GM23338 (cell line): ENCODE measurements at regions not wholly inside any gene's neighbourhood (a gene's known extent, or its start where the extent isn't known, plus 50 kb on each side); places are given as distances from the start of the nearest gene placed in this dataset.

Source experiments
- ATAC-seq: fragments of 200-7000 bp; cut with Tn5 transposase; 3 replicates; pipeline ENCODE4 v1.9.1; 2020
- DNase-seq: peaks from one replicate; pipeline ENCODE4 v3.0.0-alpha.2; 2015; ENCODE audit warnings: low spot score
- H2AFZ ChIP-seq: fragments of 200-600 bp; sonication (generic); 2 replicates; pipeline ENCODE4 v1.8.0; 2016; ENCODE audit warnings: antibody characterized with exemption, mild to moderate bottlenecking, moderate library complexity
- H3F3A ChIP-seq: fragments of 200-600 bp; sonication (generic); replicated peaks from 2 replicates; pipeline ENCODE4 v1.8.0; 2017; ENCODE audit warnings: antibody characterized with exemption, mixed run types, low read depth
- H3K27ac ChIP-seq: fragments of 200-600 bp; sonication (generic); 2 replicates; pipeline ENCODE4 v1.6.1; 2016; ENCODE audit warnings: low read depth
- H3K27me3 ChIP-seq: fragments of 200-600 bp; sonication (generic); 2 replicates; pipeline ENCODE4 v1.8.0; 2016; ENCODE audit warnings: mild to moderate bottlenecking, mixed run types, moderate library complexity; ENCODE audit not compliant: insufficient read depth
- H3K36me3 ChIP-seq: fragments of 200-600 bp; sonication (generic); 2 replicates; pipeline ENCODE4 v1.8.0; 2016; ENCODE audit warnings: mild to moderate bottlenecking; ENCODE audit not compliant: insufficient read depth
- H3K4me1 ChIP-seq: fragments of 200-600 bp; sonication (generic); 2 replicates; pipeline ENCODE4 v1.8.0; 2016; ENCODE audit warnings: mild to moderate bottlenecking, moderate library complexity; ENCODE audit not compliant: insufficient read depth
- H3K4me2 ChIP-seq: fragments of 200-600 bp; sonication (generic); 2 replicates; pipeline ENCODE4 v1.7.1; 2017; ENCODE audit warnings: mixed run types
- H3K4me3 ChIP-seq: fragments of 200-600 bp; sonication (generic); 2 replicates; pipeline ENCODE4 v1.6.1; 2016; ENCODE audit warnings: mixed run types
- H3K79me2 ChIP-seq: fragments of 200-600 bp; sonication (generic); replicated peaks from 2 replicates; pipeline ENCODE4 v1.8.0; 2017; ENCODE audit warnings: mild to moderate bottlenecking; ENCODE audit not compliant: insufficient read depth
- H3K9me2 ChIP-seq: fragments of 200-600 bp; sonication (generic); 2 replicates; pipeline ENCODE4 v1.8.0; 2017; ENCODE audit not compliant: insufficient read depth
- H4K20me1 ChIP-seq: fragments of 200-600 bp; sonication (generic); replicated peaks from 2 replicates; pipeline ENCODE4 v1.8.0; 2017; ENCODE audit warnings: mild to moderate bottlenecking; ENCODE audit not compliant: insufficient read depth
- H3K27ac Mint-ChIP-seq: 2 replicates; pipeline ENCODE4 v1.8.0; 2020; ENCODE audit warnings: inconsistent platforms, mild to moderate bottlenecking, moderate library complexity, mixed read lengths
- H3K27me3 Mint-ChIP-seq: 3 replicates; pipeline ENCODE4 v1.8.0; 2022; ENCODE audit warnings: low read depth, mild to moderate bottlenecking, moderate library complexity, mixed read lengths, inconsistent platforms; ENCODE audit not compliant: insufficient read depth, poor library complexity
- H3K36me3 Mint-ChIP-seq: 3 replicates; pipeline ENCODE4 v1.8.0; 2021; ENCODE audit warnings: low read depth, mild to moderate bottlenecking, inconsistent platforms, moderate library complexity, mixed read lengths
- H3K4me1 Mint-ChIP-seq: 3 replicates; pipeline ENCODE4 v1.8.0; 2020; ENCODE audit warnings: mild to moderate bottlenecking, inconsistent platforms, mixed read lengths
- H3K4me3 Mint-ChIP-seq: 3 replicates; pipeline ENCODE4 v1.8.0; 2021; ENCODE audit warnings: moderate library complexity, mild to moderate bottlenecking, inconsistent platforms, mixed read lengths
- H3K9me3 Mint-ChIP-seq: 3 replicates; pipeline ENCODE4 v1.8.0; 2020; ENCODE audit warnings: moderate library complexity, mild to moderate bottlenecking, inconsistent platforms, mixed read lengths
- EZH2 ChIP-seq: fragments of 200-600 bp; sonication (generic); IDR thresholded peaks from one replicate; pipeline ENCODE4 v1.8.0; 2017; ENCODE audit warnings: antibody characterized with exemption, mild to moderate bottlenecking, low read depth; ENCODE audit not compliant: unreplicated experiment
- EZH2phosphoT487 ChIP-seq: fragments of 200-600 bp; sonication (generic); IDR thresholded peaks from one replicate; pipeline ENCODE4 v1.8.1; 2018; ENCODE audit warnings: antibody characterized with exemption; ENCODE audit not compliant: unreplicated experiment
- NANOG ChIP-seq: IDR thresholded peaks from 2 replicates; pipeline ENCODE4 v1.6.1; 2016; ENCODE audit warnings: antibody characterized with exemption, borderline replicate concordance
- POLR2AphosphoS5 ChIP-seq: IDR thresholded peaks from 2 replicates; pipeline ENCODE4 v1.6.1; 2016; ENCODE audit warnings: antibody characterized with exemption, low read depth
- ZNF114 ChIP-seq: fragments of 250-450 bp; sonication (Bioruptor Pico); IDR thresholded peaks from 2 replicates; pipeline ENCODE4 v1.5.0; 2020; ENCODE audit warnings: mild to moderate bottlenecking, moderate library complexity
- ZNF331 ChIP-seq: fragments of 250-450 bp; sonication (Bioruptor Pico); IDR thresholded peaks from 2 replicates; pipeline ENCODE4 v1.5.0; 2020; ENCODE audit warnings: low read depth, mild to moderate bottlenecking, moderate library complexity
- TF ChIP-seq, protein P1 (sequence below): IDR thresholded peaks from 2 replicates; pipeline ENCODE4 v1.6.1; 2016; ENCODE audit warnings: antibody characterized with exemption
- TF ChIP-seq, protein P2 (sequence below): fragments of 250-450 bp; sonication (Bioruptor Pico); IDR thresholded peaks from 2 replicates; pipeline ENCODE4 v1.5.0; 2020; ENCODE audit warnings: mild to moderate bottlenecking, moderate library complexity
- TF ChIP-seq, protein P3 (sequence below), 2 experiments: fragments of 200-600 bp in 1 of 2; sonication (generic) in 1 of 2; conservative IDR thresholded peaks; 2 replicates each; pipeline versions ENCODE4 v1.5.1 to v1.6.1; 2016 to 2017; ENCODE audit warnings: antibody characterized with exemption in 2 of 2, low read depth in 2 of 2, mild to moderate bottlenecking in 2 of 2, moderate library complexity in 1 of 2

DNA sequence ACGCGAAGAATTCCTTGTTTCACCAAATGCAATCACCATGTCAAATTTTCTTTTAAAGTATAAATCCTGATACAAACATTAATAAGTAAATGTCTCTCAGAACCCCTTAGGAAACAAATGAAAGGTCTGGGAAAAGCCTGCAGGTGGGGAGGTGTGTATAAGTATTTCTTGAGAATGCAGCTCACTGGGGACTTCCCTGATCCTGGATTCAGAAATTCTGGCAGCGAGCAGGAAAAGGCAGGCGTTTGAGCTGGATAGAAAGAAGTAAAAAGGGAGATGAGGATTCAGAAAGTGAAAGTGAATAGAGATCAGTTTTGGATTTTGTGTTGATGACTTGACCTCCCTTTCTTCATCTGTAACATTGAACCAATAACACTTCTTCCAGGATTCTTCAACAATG, 68.3 kb upstream of the CTSC start:
- Histone ChIP-seq H3K36me3 (no peaks in the 10 kb centered on the region), H3K9me2 (0 out of 2 replicates have a peak, but pooled peaks cover 6% of the 10 kb centered on the region), H3K27me3 (no peaks in the 10 kb centered on the region), H3F3A (no peaks in the 10 kb centered on the region), H3K4me2 (no peak overlapping the region), H3K4me1 (no peaks in the 10 kb centered on the region), H3K4me3 (no peak overlapping the region), H3K79me2 (no peaks in the 10 kb centered on the region), H3K27ac (no peak overlapping the region), H4K20me1 (no peaks in the 10 kb centered on the region), H2AFZ (no peak overlapping the region)
- no peak for TF ChIP-seq ZNF331
- no peak for TF ChIP-seq ZNF114 (CRISPR knock-in tag)
- DNase-seq (no peak), ATAC-seq (no peak)
- no peaks in the 10 kb centered on the region for H3K9me3 Mint-ChIP-seq
- no peak overlapping the region for H3K4me3 Mint-ChIP-seq
- no peak overlapping the region for H3K27ac Mint-ChIP-seq
- H3K4me1 Mint-ChIP-seq = peaks cover 10% of the 10 kb centered on the region; the same call in 2 of the 3 replicates
- no peaks in the 10 kb centered on the region for H3K27me3 Mint-ChIP-seq
- no peaks in the 10 kb centered on the region for H3K36me3 Mint-ChIP-seq

DNA sequence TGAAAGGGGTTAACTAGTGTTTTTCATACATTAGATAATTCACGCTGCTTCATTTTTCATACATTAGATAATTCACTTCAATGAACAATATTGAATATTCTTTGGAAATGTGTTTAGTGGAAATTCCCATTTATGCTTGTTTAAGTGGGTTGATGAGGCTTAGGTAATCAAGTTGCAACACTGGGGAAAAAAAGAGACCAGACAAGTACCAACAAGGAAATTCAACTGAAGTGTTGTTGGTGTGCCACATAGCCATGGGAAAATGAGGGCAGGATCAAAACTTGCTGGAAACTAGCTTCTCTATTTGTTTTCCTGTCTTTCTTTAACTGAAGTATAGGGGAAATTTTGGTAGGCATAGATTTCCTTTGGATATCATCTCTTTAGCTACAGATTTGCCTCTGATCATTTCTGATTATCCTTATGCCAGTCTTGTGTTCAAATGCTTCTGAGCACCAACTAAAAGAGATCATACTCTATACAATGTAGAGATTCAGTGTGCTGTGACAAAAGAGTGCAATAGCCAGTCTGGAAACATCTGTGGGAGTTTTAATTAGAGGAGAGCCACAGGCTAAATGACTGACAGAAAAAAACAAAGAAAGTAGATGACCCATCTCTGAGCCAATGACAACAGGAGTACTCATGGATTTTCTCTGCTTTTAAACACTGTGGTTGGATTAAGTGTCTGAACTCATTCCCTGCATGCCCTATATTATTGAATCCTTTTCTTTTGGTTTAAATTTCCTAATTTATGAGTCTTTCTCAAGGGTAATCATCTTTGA, 67.6 kb upstream of the CTSC start:
- H3K27ac Mint-ChIP-seq = no peak overlapping the region
- Histone ChIP-seq H3K4me1 (no peaks in the 10 kb centered on the region), H3K27ac (no peak overlapping the region), H4K20me1 (no peaks in the 10 kb centered on the region), H3K4me2 (no peak overlapping the region), H3F3A (no peaks in the 10 kb centered on the region), H2AFZ (no peak overlapping the region), H3K27me3 (no peaks in the 10 kb centered on the region), H3K79me2 (no peaks in the 10 kb centered on the region), H3K9me2 (0 out of 2 replicates have a peak, but pooled peaks cover 6% of the 10 kb centered on the region), H3K36me3 (no peaks in the 10 kb centered on the region), H3K4me3 (no peak overlapping the region)
- H3K4me1 Mint-ChIP-seq = peaks cover 10% of the 10 kb centered on the region; the same call in 2 of the 3 replicates
- H3K9me3 Mint-ChIP-seq = no peaks in the 10 kb centered on the region
- no peaks in the 10 kb centered on the region for H3K27me3 Mint-ChIP-seq
- no peak for DNase-seq
- H3K4me3 Mint-ChIP-seq = no peak overlapping the region
- no peak for ATAC-seq
- no peaks in the 10 kb centered on the region for H3K36me3 Mint-ChIP-seq
- TF ChIP-seq ZNF114 (CRISPR knock-in tag) (no peak), NANOG (no peak), ZNF331 (no peak), POLR2AphosphoS5 (no peak), EZH2 (no peak), EZH2phosphoT487 (no peak)
- TF ChIP-seq, protein P1, sequence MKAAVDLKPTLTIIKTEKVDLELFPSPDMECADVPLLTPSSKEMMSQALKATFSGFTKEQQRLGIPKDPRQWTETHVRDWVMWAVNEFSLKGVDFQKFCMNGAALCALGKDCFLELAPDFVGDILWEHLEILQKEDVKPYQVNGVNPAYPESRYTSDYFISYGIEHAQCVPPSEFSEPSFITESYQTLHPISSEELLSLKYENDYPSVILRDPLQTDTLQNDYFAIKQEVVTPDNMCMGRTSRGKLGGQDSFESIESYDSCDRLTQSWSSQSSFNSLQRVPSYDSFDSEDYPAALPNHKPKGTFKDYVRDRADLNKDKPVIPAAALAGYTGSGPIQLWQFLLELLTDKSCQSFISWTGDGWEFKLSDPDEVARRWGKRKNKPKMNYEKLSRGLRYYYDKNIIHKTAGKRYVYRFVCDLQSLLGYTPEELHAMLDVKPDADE = no peak
- TF ChIP-seq, protein P2, sequence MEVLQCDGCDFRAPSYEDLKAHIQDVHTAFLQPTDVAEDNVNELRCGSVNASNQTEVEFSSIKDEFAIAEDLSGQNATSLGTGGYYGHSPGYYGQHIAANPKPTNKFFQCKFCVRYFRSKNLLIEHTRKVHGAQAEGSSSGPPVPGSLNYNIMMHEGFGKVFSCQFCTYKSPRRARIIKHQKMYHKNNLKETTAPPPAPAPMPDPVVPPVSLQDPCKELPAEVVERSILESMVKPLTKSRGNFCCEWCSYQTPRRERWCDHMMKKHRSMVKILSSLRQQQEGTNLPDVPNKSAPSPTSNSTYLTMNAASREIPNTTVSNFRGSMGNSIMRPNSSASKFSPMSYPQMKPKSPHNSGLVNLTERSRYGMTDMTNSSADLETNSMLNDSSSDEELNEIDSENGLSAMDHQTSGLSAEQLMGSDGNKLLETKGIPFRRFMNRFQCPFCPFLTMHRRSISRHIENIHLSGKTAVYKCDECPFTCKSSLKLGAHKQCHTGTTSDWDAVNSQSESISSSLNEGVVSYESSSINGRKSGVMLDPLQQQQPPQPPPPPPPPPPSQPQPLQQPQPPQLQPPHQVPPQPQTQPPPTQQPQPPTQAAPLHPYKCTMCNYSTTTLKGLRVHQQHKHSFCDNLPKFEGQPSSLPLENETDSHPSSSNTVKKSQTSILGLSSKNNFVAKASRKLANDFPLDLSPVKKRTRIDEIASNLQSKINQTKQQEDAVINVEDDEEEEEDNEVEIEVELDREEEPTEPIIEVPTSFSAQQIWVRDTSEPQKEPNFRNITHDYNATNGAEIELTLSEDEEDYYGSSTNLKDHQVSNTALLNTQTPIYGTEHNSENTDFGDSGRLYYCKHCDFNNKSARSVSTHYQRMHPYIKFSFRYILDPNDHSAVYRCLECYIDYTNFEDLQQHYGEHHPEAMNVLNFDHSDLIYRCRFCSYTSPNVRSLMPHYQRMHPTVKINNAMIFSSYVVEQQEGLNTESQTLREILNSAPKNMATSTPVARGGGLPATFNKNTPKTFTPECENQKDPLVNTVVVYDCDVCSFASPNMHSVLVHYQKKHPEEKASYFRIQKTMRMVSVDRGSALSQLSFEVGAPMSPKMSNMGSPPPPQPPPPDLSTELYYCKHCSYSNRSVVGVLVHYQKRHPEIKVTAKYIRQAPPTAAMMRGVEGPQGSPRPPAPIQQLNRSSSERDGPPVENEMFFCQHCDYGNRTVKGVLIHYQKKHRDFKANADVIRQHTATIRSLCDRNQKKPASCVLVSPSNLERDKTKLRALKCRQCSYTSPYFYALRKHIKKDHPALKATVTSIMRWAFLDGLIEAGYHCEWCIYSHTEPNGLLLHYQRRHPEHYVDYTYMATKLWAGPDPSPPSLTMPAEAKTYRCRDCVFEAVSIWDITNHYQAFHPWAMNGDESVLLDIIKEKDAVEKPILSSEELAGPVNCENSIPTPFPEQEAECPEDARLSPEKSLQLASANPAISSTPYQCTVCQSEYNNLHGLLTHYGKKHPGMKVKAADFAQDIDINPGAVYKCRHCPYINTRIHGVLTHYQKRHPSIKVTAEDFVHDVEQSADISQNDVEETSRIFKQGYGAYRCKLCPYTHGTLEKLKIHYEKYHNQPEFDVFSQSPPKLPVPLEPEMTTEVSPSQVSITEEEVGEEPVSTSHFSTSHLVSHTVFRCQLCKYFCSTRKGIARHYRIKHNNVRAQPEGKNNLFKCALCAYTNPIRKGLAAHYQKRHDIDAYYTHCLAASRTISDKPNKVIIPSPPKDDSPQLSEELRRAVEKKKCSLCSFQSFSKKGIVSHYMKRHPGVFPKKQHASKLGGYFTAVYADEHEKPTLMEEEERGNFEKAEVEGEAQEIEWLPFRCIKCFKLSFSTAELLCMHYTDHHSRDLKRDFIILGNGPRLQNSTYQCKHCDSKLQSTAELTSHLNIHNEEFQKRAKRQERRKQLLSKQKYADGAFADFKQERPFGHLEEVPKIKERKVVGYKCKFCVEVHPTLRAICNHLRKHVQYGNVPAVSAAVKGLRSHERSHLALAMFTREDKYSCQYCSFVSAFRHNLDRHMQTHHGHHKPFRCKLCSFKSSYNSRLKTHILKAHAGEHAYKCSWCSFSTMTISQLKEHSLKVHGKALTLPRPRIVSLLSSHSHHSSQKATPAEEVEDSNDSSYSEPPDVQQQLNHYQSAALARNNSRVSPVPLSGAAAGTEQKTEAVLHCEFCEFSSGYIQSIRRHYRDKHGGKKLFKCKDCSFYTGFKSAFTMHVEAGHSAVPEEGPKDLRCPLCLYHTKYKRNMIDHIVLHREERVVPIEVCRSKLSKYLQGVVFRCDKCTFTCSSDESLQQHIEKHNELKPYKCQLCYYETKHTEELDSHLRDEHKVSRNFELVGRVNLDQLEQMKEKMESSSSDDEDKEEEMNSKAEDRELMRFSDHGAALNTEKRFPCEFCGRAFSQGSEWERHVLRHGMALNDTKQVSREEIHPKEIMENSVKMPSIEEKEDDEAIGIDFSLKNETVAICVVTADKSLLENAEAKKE (CRISPR knock-in tag) = no peak
- TF ChIP-seq, protein P3, sequence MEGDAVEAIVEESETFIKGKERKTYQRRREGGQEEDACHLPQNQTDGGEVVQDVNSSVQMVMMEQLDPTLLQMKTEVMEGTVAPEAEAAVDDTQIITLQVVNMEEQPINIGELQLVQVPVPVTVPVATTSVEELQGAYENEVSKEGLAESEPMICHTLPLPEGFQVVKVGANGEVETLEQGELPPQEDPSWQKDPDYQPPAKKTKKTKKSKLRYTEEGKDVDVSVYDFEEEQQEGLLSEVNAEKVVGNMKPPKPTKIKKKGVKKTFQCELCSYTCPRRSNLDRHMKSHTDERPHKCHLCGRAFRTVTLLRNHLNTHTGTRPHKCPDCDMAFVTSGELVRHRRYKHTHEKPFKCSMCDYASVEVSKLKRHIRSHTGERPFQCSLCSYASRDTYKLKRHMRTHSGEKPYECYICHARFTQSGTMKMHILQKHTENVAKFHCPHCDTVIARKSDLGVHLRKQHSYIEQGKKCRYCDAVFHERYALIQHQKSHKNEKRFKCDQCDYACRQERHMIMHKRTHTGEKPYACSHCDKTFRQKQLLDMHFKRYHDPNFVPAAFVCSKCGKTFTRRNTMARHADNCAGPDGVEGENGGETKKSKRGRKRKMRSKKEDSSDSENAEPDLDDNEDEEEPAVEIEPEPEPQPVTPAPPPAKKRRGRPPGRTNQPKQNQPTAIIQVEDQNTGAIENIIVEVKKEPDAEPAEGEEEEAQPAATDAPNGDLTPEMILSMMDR (conservative IDR thresholded peaks at IDR 0.05; ENCODE audit: low read depth in 2 of 2) = no peak
